ENCODE measurements at regions not wholly inside any gene's neighbourhood (a gene's known extent, or its start where the extent isn't known, plus 50 kb on each side); places are given as distances from the start of the nearest gene placed in this dataset.

- no peak for DNase-seq (ENCODE audit: low read depth)
Observed at GRCh38 chr15:31151301-31152233, 50.0 kb upstream of the TRPM1 start.

- DNase-seq (ENCODE audit: low read depth): no peak
Observed at GRCh38 chr15:31153531-31153930, 52.0 kb upstream of the TRPM1 start.

GRCh38 chr15:31155151-31155550 lies 53.6 kb upstream of the TRPM1 start:
- no peak for DNase-seq (ENCODE audit: low read depth)

GRCh38 chr15:31156226-31156625 lies 54.7 kb upstream of the TRPM1 start:
- no peak for DNase-seq (ENCODE audit: low read depth)

DNA sequence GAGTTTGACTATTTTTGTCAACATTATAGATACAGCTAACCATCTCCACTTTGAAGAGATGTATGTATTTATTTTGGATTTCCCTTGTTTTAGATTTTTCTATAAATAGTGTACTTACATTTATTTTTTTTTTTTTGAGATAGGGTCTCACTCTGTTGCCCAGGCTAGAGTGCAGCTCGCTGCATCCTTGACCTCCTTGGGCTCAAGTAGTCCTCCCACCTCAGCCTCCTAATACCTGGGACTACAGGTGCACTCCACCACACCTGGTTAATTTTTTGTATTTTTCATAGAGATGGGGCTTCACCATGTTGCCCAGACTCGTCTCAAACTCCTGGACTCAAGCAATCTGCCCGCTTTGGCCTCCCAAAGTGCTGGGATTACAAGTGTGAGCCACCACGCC lies 55.3 kb upstream of the TRPM1 start:
- no peak for DNase-seq (ENCODE audit: low read depth)

GRCh38 chr15:31157644-31158069 lies 56.1 kb upstream of the TRPM1 start:
- DNase-seq (ENCODE audit: low read depth): no peak

DNA sequence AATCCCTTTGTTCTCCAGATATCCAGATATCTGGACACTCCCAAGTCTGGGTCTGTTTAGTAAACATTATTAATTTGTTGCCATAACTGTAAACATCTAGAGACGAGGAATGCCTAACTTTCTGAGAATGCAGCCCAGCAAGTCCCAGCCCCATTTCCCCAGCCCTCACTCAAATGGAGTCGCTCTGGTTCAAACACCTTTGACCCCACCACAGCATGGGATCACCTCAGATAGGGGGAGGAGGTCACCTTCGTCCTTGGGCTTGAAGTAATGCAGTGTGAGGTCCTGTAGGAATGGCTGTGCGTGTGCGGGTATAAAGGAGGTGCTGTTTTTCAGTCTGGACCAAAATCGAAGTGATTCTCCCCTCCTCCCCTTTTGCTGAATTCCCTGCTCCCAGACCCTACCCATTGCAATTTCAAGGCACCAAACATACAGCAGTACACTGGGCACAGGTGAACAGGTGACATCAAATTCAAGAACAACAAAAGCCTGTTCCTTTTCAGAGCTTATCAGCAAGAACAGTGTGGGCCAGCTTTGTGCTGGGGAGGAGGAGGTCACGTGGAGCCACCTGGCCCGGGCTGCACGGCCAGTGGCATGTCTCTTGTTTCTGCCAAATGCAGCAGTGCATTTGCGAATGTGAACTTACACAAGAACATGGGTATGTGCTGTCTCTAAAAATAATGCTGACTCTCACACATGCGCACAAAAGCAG lies 57.5 kb upstream of the TRPM1 start:
- DNase-seq (ENCODE audit: low read depth): no peak

GRCh38 chr15:31159837-31160236 lies 58.3 kb upstream of the TRPM1 start:
- DNase-seq (ENCODE audit: low read depth): no peak

GRCh38 chr15:31160297-31160696 lies 58.8 kb upstream of the TRPM1 start:
- DNase-seq (ENCODE audit: low read depth): no peak

- DNase-seq (ENCODE audit: low read depth): no peak
Observed at GRCh38 chr15:31160740-31161495, 59.4 kb upstream of the TRPM1 start.

- DNase-seq (ENCODE audit: low read depth): no peak
Observed at GRCh38 chr15:31161951-31162350, 60.4 kb upstream of the TRPM1 start.

DNA sequence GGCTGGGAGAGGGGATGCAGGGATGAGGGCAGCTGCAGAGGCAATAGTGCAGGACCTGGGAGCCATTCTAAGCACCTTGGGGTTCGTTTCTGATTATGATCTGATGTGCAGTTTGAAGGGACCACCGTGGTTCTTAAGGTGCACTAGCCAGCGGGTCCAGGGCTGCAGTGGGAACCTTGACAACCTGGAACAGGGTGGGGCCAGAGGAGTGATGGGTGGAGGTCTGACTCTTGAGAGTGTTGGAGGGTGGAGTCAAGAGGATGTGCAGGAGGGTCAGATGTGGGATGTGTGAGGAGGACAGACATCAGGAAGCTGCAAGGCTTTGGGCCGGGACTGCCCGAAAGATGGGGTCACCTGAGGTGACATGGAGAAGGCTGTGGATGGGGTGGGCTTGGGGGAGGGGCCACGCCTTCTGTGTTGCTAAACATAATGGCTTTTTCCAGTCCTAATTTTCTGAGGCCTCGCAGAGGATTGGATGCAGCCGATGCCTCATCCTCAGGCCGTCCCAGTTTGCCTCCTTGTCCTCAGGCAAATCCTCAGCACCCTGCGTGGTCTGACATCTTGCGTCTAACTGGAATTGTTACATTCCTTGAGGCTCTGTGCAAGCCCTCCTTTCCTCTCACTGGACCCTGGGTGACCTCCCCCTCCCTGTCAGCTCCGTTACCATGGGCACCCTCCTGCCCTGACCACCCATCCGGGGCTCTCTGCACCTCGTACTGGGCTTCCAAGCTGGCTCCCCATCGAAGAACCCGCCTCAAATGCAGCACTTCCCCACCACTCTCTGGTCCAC lies 61.4 kb upstream of the TRPM1 start:
- DNase-seq (ENCODE audit: low read depth): no peak

DNA sequence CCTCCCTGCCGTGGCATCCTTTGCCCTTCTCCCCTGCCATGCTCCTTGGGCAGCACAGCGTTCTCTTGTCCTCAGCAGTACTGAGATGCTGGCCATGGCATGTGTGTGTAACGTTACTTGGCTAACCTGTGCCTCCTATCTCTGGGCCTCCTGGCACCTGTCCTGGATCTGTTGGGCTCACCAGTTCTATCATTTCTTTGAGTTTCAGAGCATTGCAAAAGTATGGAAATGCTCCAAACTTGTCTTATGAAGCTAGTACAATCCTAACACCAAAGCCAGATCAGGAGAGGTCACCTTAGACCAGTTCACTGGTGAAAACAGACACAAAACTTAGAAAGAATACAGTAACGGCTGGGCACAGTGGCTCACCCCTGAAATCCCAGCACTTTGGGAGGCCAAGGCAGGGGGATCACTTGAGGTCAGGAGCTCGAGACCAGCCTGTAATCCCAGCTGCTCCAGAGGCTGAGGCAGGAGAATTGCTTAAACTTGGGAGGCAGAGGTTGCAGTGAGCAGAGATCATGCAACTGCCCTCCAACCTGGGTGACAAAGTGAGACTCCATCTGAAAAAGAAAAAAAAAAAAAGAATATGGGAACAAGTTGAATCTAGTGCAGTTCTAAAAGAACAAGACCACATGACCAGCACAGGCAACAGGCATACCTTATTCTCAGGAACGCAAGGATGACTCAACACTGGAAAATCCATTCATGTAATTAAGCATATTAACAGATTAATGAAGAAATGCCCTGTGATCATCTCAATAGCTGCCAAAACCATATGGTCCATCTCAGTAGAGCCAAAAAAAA lies 62.4 kb upstream of the TRPM1 start:
- DNase-seq (ENCODE audit: low read depth): no peak

DNA sequence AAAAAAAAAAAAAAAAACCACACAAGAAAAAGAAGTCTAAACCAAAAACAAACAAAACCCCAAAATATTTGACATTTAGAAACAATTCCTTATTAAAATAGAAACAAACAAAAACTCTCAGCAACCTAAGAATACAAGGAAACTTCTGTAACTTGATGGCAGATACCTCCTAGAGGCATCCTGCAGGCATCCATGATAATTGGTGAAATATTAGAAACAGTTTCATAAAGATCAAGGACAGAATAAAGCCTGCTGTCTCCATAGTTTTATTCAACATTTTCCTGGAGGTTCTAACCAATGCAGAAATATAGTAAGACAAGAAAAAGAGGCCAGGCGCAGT lies 63.0 kb upstream of the TRPM1 start:
- no peak for DNase-seq (ENCODE audit: low read depth)

- DNase-seq (ENCODE audit: low read depth): no peak
Observed at GRCh38 chr15:31169558-31169957, 68.0 kb upstream of the TRPM1 start.

GRCh38 chr15:31171731-31172130 lies 70.2 kb upstream of the TRPM1 start:
- no peak for DNase-seq (ENCODE audit: low read depth)

- no peak for DNase-seq (ENCODE audit: low read depth)
Observed at GRCh38 chr15:31172606-31173005, 71.1 kb upstream of the TRPM1 start.

DNA sequence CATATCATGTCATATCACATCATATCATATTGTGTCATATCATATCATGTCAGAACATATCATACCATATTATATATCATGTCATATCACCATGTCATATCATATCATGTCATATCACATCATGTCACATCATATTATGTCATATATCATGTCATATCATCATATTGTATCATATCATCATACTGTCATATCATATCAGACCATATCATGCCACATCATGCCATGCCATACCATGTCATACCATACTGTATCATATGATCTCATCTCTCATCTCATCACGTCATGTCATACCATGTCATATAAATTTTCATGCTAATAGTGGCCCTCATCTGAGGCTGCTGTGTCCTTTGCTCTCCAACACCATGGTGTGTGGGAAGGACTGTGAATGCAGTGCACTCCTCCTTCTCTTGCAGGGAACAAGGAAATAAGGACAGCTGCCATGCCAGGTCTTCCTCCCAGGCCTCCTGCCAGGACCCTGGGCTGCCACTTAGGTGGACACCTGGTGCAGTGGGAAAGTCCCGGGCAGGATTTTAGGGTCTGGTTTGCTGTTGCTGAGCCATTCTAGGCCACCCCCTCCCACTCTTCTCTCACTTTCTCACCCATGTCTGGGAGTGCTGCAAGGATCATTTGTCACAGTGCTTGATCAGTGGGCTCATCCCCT lies 72.4 kb upstream of the TRPM1 start:
- no peak for DNase-seq (ENCODE audit: low read depth)

DNA sequence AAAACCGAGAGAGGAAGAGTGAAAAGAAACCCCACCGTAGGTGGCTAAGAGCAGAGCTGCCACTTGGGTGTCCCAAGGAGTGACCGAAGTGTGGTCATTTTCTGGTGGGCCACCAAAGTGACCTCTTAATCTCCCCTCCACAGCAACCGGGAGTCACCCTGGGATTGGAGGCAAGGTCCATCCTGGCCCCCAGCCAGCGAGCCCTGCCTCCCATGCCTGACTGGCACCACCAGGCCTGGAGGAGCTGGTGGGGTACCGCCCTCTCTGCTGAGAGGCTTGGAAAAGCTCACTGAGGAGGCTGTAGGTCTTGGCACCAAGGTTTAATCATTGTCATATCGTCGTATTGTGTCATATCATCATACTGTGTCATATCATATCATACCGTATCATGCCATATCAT lies 74.0 kb upstream of the TRPM1 start:
- DNase-seq (ENCODE audit: low read depth): no peak

DNA sequence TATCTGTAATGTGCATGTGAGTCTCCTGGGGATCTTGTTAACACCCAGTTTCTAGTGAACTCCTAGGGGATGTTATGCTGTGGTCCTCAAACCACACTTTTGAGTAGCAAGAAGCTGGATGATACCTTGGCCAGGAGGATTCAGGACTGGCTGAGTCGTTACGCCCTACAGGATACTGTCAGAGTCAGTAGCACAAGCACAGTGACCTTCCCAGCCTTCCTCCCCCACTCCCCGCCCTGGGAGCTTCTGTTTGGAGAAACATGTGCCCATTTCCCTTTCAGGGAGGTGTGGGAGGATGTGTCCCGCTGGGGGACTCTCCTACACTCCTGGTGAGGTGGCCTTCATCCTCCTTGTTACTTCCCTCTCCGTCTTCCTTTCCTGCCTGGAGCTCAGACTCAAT lies 76.4 kb upstream of the TRPM1 start:
- DNase-seq (ENCODE audit: low read depth): no peak

DNA sequence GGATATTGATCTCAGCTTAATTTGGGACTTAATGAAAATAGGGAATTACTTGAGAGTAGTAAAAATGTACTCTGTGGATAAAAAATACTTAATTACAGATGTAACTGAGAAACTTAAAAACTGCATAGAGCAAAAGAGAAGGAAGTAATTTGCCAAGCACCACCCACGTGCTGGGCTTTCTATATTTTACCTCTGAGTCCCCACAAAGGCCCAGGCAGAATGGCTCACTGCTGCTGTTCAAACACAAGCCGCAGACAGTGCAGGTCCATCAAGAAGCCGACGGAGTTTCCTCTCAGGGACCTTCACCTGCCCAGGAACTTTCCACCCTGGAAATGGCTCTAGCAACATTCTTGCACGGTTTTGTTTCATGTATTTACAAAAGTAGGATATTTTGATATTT lies 77.2 kb upstream of the TRPM1 start:
- DNase-seq (ENCODE audit: low read depth): no peak
